Brain microvascular endothelial cell (primary cell): ENCODE measurements at regions not wholly inside any gene's neighbourhood (a gene's known extent, or its start where the extent isn't known, plus 50 kb on each side); places are given as distances from the start of the nearest gene placed in this dataset.

Source experiments
- DNase-seq: peaks from one replicate; pipeline ENCODE4 v3.0.0-alpha.2; 2020
- H3K27ac ChIP-seq: fragments of 250-450 bp; sonication (Bioruptor Pico); 2 replicates; pipeline ENCODE4 v1.5.1; 2020; ENCODE audit warnings: mild to moderate bottlenecking, moderate library complexity
- H3K27me3 ChIP-seq: fragments of 250-450 bp; sonication (Bioruptor Pico); replicated peaks from 2 replicates; pipeline ENCODE4 v1.5.1; 2020; ENCODE audit warnings: mild to moderate bottlenecking
- H3K36me3 ChIP-seq: fragments of 250-450 bp; sonication (Bioruptor Pico); replicated peaks from 2 replicates; pipeline ENCODE4 v1.5.1; 2020; ENCODE audit warnings: mild to moderate bottlenecking
- H3K4me3 ChIP-seq: 2 replicates; pipeline ENCODE4 v1.5.1; 2011; ENCODE audit warnings: low read depth, mild to moderate bottlenecking, control low read depth, low read length, moderate library complexity
- CTCF ChIP-seq: IDR thresholded peaks from 2 replicates; pipeline ENCODE4 v1.5.1; 2011; ENCODE audit warnings: low read depth, mild to moderate bottlenecking, moderate library complexity, low read length, control low read depth, inconsistent platforms; ENCODE audit errors: missing control alignments
- in situ Hi-C: cut with HindIII; loops from 2 replicates; pipeline ENCODE4 v1.10.0; 2017; ENCODE audit warnings: low sequenced_read_pairs, low pct_ligation_motif_present

DNA sequence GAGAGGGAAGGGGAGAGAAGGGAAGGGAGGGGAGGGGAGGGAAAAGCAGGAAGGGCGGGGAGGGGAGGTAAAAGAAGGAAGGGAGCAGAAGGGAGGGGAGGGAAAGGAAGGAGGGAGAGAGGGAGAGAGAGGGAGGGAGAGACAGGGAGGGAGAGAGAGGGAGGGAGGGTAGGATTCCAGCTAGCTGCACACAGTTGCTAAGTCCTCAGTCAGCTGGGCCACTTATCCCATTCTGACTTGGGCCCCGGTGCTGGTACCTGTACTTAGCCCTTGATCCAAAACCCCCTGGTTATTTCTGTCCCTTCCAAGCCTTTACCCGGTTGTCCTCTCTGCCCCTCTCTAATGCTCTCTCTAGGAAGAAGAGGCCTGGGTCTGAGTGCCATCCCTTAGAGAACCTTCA, 211.4 kb downstream of the TTC32 start:
- in situ Hi-C loops, result no loop called here
- Histone ChIP-seq H3K36me3 (no peaks in the 10 kb centered on the region), H3K27ac (no peak overlapping the region), H3K27me3 (no peaks in the 10 kb centered on the region), H3K4me3 (no peak overlapping the region)
- no peak for TF ChIP-seq CTCF
- DNase-seq, result no peak

DNA sequence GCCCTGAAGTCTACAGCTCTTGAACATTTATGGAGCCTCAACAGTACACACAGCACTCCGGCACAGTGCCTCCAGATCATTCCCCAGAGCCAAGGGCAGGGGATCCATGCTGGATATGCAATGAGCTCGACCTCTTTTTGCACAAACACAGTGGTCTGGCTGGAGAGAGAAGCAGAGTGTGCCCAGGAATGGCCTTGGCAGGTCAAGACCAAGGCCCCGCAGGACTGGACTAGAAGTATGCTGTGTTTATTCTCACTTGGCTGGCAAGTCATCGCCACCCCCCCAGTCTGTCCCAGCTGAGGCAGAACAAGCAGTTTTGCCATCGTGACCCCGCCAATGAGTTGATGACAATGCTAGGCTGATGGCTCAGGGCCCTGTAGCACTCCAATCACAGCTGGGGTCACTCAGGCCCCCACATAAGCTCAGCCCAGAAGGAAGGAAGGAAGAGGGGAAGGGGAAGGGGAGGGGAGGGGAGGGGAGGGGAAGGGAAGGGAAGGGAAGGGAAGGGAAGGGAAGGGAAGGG, 212.1 kb downstream of the TTC32 start:
- no peak overlapping the region for H3K27ac ChIP-seq
- in situ Hi-C loops, result no loop called here
- no peak for TF ChIP-seq CTCF
- DNase-seq, result no peak
- no peak overlapping the region for H3K4me3 ChIP-seq
- H3K36me3 ChIP-seq, result no peaks in the 10 kb centered on the region
- H3K27me3 ChIP-seq, result no peaks in the 10 kb centered on the region

- no peaks in the 10 kb centered on the region for H3K27me3 ChIP-seq
- in situ Hi-C loops, result no loop called here
Measured at GRCh38 chr2:19688059-19688458, 213.7 kb downstream of the TTC32 start.

DNA sequence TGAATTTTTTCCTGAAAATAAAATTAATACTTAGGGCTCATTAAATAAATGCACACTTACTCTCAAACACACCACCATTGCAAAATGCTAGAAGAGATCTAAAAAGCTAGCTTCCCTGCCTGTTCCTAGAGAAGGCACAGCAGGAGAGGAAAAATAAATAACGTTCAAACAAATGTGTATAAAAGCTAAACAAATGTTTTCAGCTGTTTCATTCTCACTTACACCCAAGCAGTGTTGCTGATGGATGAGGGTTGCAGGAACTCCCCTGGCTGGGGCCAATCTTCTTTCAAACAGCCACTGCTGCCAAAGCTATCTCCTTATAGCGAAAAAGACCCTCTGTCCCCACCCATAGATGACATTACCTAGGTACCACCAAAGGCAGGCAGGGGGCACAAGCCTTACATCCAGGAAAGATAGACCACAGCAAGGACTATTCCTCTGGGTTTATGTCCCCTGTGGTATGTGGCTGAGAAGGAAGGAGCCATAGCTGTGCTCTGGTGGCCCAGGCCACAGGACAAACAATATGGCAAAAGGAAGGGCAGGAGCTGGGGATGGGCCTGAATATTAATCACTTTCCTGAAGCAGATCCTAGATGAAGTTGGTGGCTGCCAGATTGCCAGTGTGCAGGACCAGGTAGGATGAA, 214.6 kb downstream of the TTC32 start:
- in situ Hi-C loops, result no loop called here
- no peak overlapping the region for H3K4me3 ChIP-seq
- no peak for TF ChIP-seq CTCF

More at GRCh38 chr2:19688059-19688458, 213.7 kb downstream of the TTC32 start:
- H3K27ac ChIP-seq, result no peak overlapping the region
- no peak for DNase-seq
- TF ChIP-seq CTCF, result no peak
- H3K4me3 ChIP-seq, result no peak overlapping the region
- no peaks in the 10 kb centered on the region for H3K36me3 ChIP-seq

GRCh38 chr2:19686439-19686838, 215.3 kb downstream of the TTC32 start:
- H3K27ac ChIP-seq, result no peak overlapping the region
- no peaks in the 10 kb centered on the region for H3K36me3 ChIP-seq
- in situ Hi-C loops, result no loop called here
- TF ChIP-seq CTCF, result no peak
- no peak for DNase-seq
- H3K27me3 ChIP-seq, result no peaks in the 10 kb centered on the region
- H3K4me3 ChIP-seq, result no peak overlapping the region

More for the DNA sequence above, 214.6 kb downstream of the TTC32 start:
- H3K27me3 ChIP-seq, result no peaks in the 10 kb centered on the region
- H3K27ac ChIP-seq, result no peak overlapping the region
- DNase-seq, result no peak
- H3K36me3 ChIP-seq, result no peaks in the 10 kb centered on the region

DNA sequence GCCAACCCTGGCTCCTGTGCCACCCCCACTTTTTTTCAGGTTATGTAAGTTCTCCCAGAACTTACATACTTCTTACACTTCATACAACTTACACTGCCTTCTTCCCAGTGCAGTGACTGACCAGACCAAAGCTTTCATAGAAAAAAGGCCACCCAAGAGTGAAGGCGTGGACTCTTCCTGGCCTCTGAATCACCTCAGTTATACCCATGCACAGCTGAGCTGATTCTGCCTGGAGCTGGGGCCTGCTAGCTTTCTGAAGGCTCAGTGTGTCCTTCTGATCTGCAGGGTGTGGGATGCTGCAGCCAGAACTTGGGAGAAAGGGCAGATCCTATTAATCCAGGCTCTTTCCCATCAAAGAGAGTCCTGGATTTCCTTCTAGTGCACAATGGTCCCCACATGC, 216.1 kb downstream of the TTC32 start:
- no peak for DNase-seq
- H3K36me3 ChIP-seq, result no peaks in the 10 kb centered on the region
- H3K27me3 ChIP-seq, result no peaks in the 10 kb centered on the region
- in situ Hi-C loops, result no loop called here
- H3K27ac ChIP-seq, result no peak overlapping the region
- H3K4me3 ChIP-seq, result no peak overlapping the region
- TF ChIP-seq CTCF, result no peak
